H1 (cell line): ENCODE measurements at regions not wholly inside any gene's neighbourhood (a gene's known extent, or its start where the extent isn't known, plus 50 kb on each side); places are given as distances from the start of the nearest gene placed in this dataset.

Source experiments
- CTCF ChIA-PET: fragments of 300-600 bp; sonication (Branson Sonifier 250); formaldehyde crosslinking; loops from one replicate; lab custom pipeline; 2021; ENCODE audit not compliant: partially characterized antibody; lab: Charles Lee
- POLR2A ChIA-PET: fragments of 300-600 bp; sonication (Branson Sonifier 250); formaldehyde crosslinking; loops from one replicate; lab custom pipeline; 2021; ENCODE audit warnings: inconsistent platforms; ENCODE audit not compliant: partially characterized antibody; lab: Charles Lee
- DNase-seq, 2 experiments: peaks; one replicate each; pipeline versions ENCODE4 v3.0.0 to v3.0.0-alpha.2; 2010 to 2022; ENCODE audit warnings: low spot score in 2 of 2, low read depth in 1 of 2, mixed read lengths in 1 of 2
- FAIRE-seq: peaks from 2 replicates; lab custom pipeline; 2011; peaks lifted over from hg19 to GRCh38; lab: Jason Lieb, UNC
- H2AFZ ChIP-seq: 2 replicates; pipeline ENCODE4 v1.8.1; 2012; ENCODE audit warnings: low read length, inconsistent platforms
- H2AK5ac ChIP-seq: 2 replicates; pipeline ENCODE4 v1.6.1; 2013; ENCODE audit warnings: low read depth, low read length
- H2BK120ac ChIP-seq: replicated peaks from 2 replicates; pipeline ENCODE3; 2013; ENCODE audit warnings: low read depth, low read length, inconsistent platforms
- H2BK12ac ChIP-seq: 2 replicates; pipeline ENCODE4 v1.6.1; 2013; ENCODE audit warnings: low read depth, low read length
- H2BK15ac ChIP-seq: 2 replicates; pipeline ENCODE4 v1.6.1; 2013; ENCODE audit warnings: low read length
- H2BK20ac ChIP-seq: 2 replicates; pipeline ENCODE4 v1.6.1; 2013; ENCODE audit warnings: low read length
- H2BK5ac ChIP-seq: 2 replicates; pipeline ENCODE4 v1.6.1; 2013; ENCODE audit warnings: low read depth, low read length
- H3K14ac ChIP-seq: 2 replicates; pipeline ENCODE4 v1.6.1; 2013; ENCODE audit warnings: inconsistent platforms; ENCODE audit not compliant: insufficient read length
- H3K18ac ChIP-seq: 2 replicates; pipeline ENCODE4 v1.6.1; 2013; ENCODE audit warnings: low read length; ENCODE audit errors: extremely low read depth
- H3K23ac ChIP-seq: 2 replicates; pipeline ENCODE4 v1.6.1; 2013; ENCODE audit warnings: inconsistent platforms; ENCODE audit not compliant: insufficient read length
- H3K23me2 ChIP-seq: 2 replicates; pipeline ENCODE4 v1.6.1; 2013; ENCODE audit warnings: low read depth, low read length
- H3K27ac ChIP-seq: 2 replicates; pipeline ENCODE4 v1.6.1; 2011; ENCODE audit warnings: low read depth, low read length, inconsistent platforms
- H3K27me3 ChIP-seq, 4 experiments: replicated peaks in 1 of 4; 1 replicate in 1 of 4; 2 replicates in 3 of 4; pipeline versions ENCODE4 v1.6.1 to v1.8.1; 2011 to 2013; ENCODE audit warnings: low read length in 3 of 4, mild to moderate bottlenecking in 3 of 4, inconsistent platforms in 2 of 4, mixed read lengths in 2 of 4, moderate library complexity in 1 of 4; ENCODE audit not compliant: control insufficient read depth in 3 of 4, insufficient read depth in 3 of 4; ENCODE audit errors: extremely low read depth in 1 of 4
- H3K36me3 ChIP-seq, 4 experiments: 2 replicates each; pipeline versions ENCODE4 v1.6.1 to v1.8.1; 2011 to 2013; ENCODE audit warnings: mild to moderate bottlenecking in 4 of 4, low read length in 3 of 4, moderate library complexity in 2 of 4, control low read depth in 1 of 4, inconsistent platforms in 1 of 4; ENCODE audit not compliant: insufficient read depth in 4 of 4, control insufficient read depth in 2 of 4
- H3K4ac ChIP-seq: replicated peaks from 2 replicates; pipeline ENCODE3; 2013; ENCODE audit warnings: low read length, low read depth, mixed read lengths, inconsistent platforms; ENCODE audit not compliant: insufficient read length
- H3K4me1 ChIP-seq, 4 experiments: replicated peaks in 1 of 4; 1 replicate in 1 of 4; 2 replicates in 3 of 4; pipeline versions ENCODE4 v1.6.1 to v1.8.1; 2011 to 2013; ENCODE audit warnings: low read length in 3 of 4, inconsistent platforms in 2 of 4, mixed read lengths in 1 of 4; ENCODE audit not compliant: insufficient read depth in 4 of 4, control insufficient read depth in 3 of 4
- H3K4me2 ChIP-seq, 2 experiments: 2 replicates each; pipeline versions ENCODE4 v1.6.1 to v1.8.1; 2011 to 2013; ENCODE audit warnings: low read depth in 2 of 2, low read length in 2 of 2, control low read depth in 1 of 2, inconsistent platforms in 1 of 2, mild to moderate bottlenecking in 1 of 2; ENCODE audit not compliant: insufficient read depth in 1 of 2
- H3K4me3 ChIP-seq, 4 experiments: fragments of 200-600, 300-600 bp in 1 of 4; sonication (generic), shearing (Covaris generic), sonication (Bioruptor Twin) in 1 of 4; 2 replicates each; pipeline versions ENCODE4 v1.5.1 to v1.8.1; 2011 to 2016; ENCODE audit warnings: low read length in 4 of 4, low read depth in 3 of 4, control low read depth in 2 of 4, inconsistent platforms in 2 of 4, mild to moderate bottlenecking in 2 of 4, mixed read lengths in 1 of 4, moderate library complexity in 1 of 4; ENCODE audit not compliant: insufficient read depth in 2 of 4; ENCODE audit errors: extremely low read depth in 1 of 4
- H3K56ac ChIP-seq: replicated peaks from 2 replicates; pipeline ENCODE3; 2013; ENCODE audit warnings: low read depth, mild to moderate bottlenecking, mixed read lengths, low read length, inconsistent platforms; ENCODE audit not compliant: insufficient read length
- H3K79me1 ChIP-seq: 2 replicates; pipeline ENCODE4 v1.6.1; 2013; ENCODE audit warnings: low read depth, low read length, control low read depth
- H3K79me2 ChIP-seq, 2 experiments: 2 replicates each; pipeline versions ENCODE4 v1.6.1 to v1.8.1; 2012 to 2013; ENCODE audit warnings: low read length in 2 of 2, mild to moderate bottlenecking in 2 of 2, inconsistent platforms in 1 of 2; ENCODE audit not compliant: insufficient read depth in 2 of 2, control insufficient read depth in 1 of 2
- H3K9ac ChIP-seq, 4 experiments: replicated peaks in 1 of 4; 1 replicate in 1 of 4; 2 replicates in 3 of 4; pipeline versions ENCODE4 v1.6.1 to v1.8.1; 2011 to 2013; ENCODE audit warnings: low read depth in 3 of 4, low read length in 3 of 4, control low read depth in 2 of 4, mild to moderate bottlenecking in 2 of 4, moderate library complexity in 2 of 4, inconsistent platforms in 1 of 4; ENCODE audit errors: extremely low read depth in 1 of 4
- H3K9me3 ChIP-seq, 2 experiments: 2 replicates each; pipeline versions ENCODE4 v1.6.1 to v1.8.1; 2012 to 2013; ENCODE audit warnings: mild to moderate bottlenecking in 2 of 2, moderate library complexity in 2 of 2, control low read depth in 1 of 2, inconsistent platforms in 1 of 2, low read depth in 1 of 2, low read length in 1 of 2, mixed read lengths in 1 of 2; ENCODE audit not compliant: insufficient read depth in 2 of 2
- H4K20me1 ChIP-seq, 2 experiments: replicated peaks in 1 of 2; 2 replicates each; pipeline versions ENCODE3 to v1.8.1; 2011 to 2013; ENCODE audit warnings: inconsistent platforms in 2 of 2, low read length in 2 of 2, mild to moderate bottlenecking in 1 of 2; ENCODE audit not compliant: insufficient read depth in 2 of 2, control insufficient read depth in 1 of 2
- H4K5ac ChIP-seq: 2 replicates; pipeline ENCODE4 v1.6.1; 2013; ENCODE audit warnings: low read length, low read depth, mixed read lengths, inconsistent platforms; ENCODE audit not compliant: insufficient read length
- H4K8ac ChIP-seq: 2 replicates; pipeline ENCODE4 v1.8.0; 2013; ENCODE audit warnings: mild to moderate bottlenecking, moderate library complexity, low read length, inconsistent platforms; ENCODE audit not compliant: insufficient read depth; ENCODE audit errors: extremely low read depth
- H4K91ac ChIP-seq: replicated peaks from 2 replicates; pipeline ENCODE3; 2013; ENCODE audit warnings: low read length, mixed read lengths, inconsistent platforms; ENCODE audit not compliant: insufficient read length
- CHD1 ChIP-seq: IDR thresholded peaks from 2 replicates; pipeline ENCODE4 v1.6.1; 2012; ENCODE audit warnings: low read depth, low read length, improper control_type of control experiment
- MAFK ChIP-seq: IDR thresholded peaks from 2 replicates; pipeline ENCODE4 v1.6.1; 2012; ENCODE audit warnings: low read depth, mild to moderate bottlenecking, improper control_type of control experiment, low read length
- SP2 ChIP-seq: IDR thresholded peaks from 2 replicates; pipeline ENCODE4 v1.6.1; 2012; ENCODE audit warnings: mild to moderate bottlenecking, low read length, inconsistent platforms
- ZNF274 ChIP-seq: IDR thresholded peaks from 2 replicates; pipeline ENCODE4 v1.7.0; 2012; ENCODE audit warnings: low read length, borderline replicate concordance; ENCODE audit errors: extremely low read depth
- WGBS, 2 experiments: shearing (Covaris generic) in 1 of 2; methylation state at CpG; one replicate each; pipeline versions ENCODE4 v1.1.6 to v1.1.7; 2013 to 2015; ENCODE audit warnings: low lambda C conversion rate in 2 of 2, mixed read lengths in 2 of 2, inconsistent platforms in 1 of 2, low coverage in 1 of 2, missing lambda C conversion rate in 1 of 2; ENCODE audit not compliant: insufficient replicate concordance in 2 of 2, insufficient coverage in 1 of 2, insufficient read length in 1 of 2; ENCODE audit errors: extremely low coverage in 1 of 2, missing lambda C conversion rate in 1 of 2; 5-methylcytosine and 5-hydroxymethylcytosine counted together

GRCh38 chr2:238741277-238741676 is 106.6 kb upstream of the TWIST2 start:
- ChIA-PET POLR2A (no interaction called here), CTCF (no interaction called here)
- Histone ChIP-seq H3K4me1 (no peaks in the 10 kb centered on the region), H2AK5ac (no peak overlapping the region), H3K4ac (no peak overlapping the region), H2BK15ac (no peak overlapping the region), H2BK20ac (no peak overlapping the region), H3K23me2 (no peaks in the 10 kb centered on the region), H2BK120ac (no peak overlapping the region), H3K27me3 (no peaks in the 10 kb centered on the region), H4K20me1 (no peaks in the 10 kb centered on the region), H3K56ac (no peak overlapping the region), H3K79me1 (no peaks in the 10 kb centered on the region), H3K79me2 (no peaks in the 10 kb centered on the region), H3K14ac (no peak overlapping the region), H3K23ac (no peak overlapping the region), H2BK5ac (no peak overlapping the region), H3K18ac (no peak overlapping the region), H4K91ac (no peak overlapping the region), H3K36me3 (no peaks in the 10 kb centered on the region), H3K4me2 (no peak overlapping the region), H4K8ac (no peak overlapping the region), H3K9me3 (peaks cover 2 to 8% of the 10 kb centered on the region in 2 experiments; a peak in 2 of 4 replicates), H2BK12ac (no peak overlapping the region), H4K5ac (no peak overlapping the region), H2AFZ (no peak overlapping the region), H3K27ac (no peak overlapping the region), H3K4me3 (no peak overlapping the region), H3K9ac (no peak overlapping the region; a peak in 1 of 7 replicates)
- WGBS, 2 experiments = 78% methylated on average over 2 of the region's 2 CpGs; no CpG with 5 or more reads in 1 of the 2 experiments
- TF ChIP-seq MAFK (no peak), ZNF274 (no peak), SP2 (no peak), CHD1 (no peak)
- FAIRE-seq = no peak
- no peak for DNase-seq
